Renal cortex interstitium (tissue), 11 donors: ENCODE measurements at regions not wholly inside any gene's neighbourhood (a gene's known extent, or its start where the extent isn't known, plus 50 kb on each side); places are given as distances from the start of the nearest gene placed in this dataset.
"Not testable (repeated sequence)": the region's sequence is repeated elsewhere in the genome, so short reads cannot be mapped to it uniquely, and the experiment has no call there.

Source experiments
- DNase-seq, 11 donors: peaks; one replicate each; pipeline ENCODE4 v3.0.0-alpha.2; 2013; ENCODE audit warnings: low read depth in 9 of 11, low spot score in 4 of 11; ENCODE audit errors: extremely low read depth in 1 of 11

- DNase-seq: no peak
Observed at GRCh38 chr3:86800116-86800515, 190.8 kb downstream of the VGLL3 start.

- DNase-seq: no peak
Observed at GRCh38 chr3:86797946-86798345, 193.0 kb downstream of the VGLL3 start.

- no peak for DNase-seq
Observed at GRCh38 chr3:86794361-86795065, 196.4 kb downstream of the VGLL3 start.

GRCh38 chr3:86793786-86794185 is 197.2 kb downstream of the VGLL3 start:
- no peak for DNase-seq

GRCh38 chr3:86792316-86792715 is 198.6 kb downstream of the VGLL3 start:
- DNase-seq: no peak

GRCh38 chr3:86790884-86791549 is 199.9 kb downstream of the VGLL3 start:
- no peak for DNase-seq

- no peak for DNase-seq
Observed at GRCh38 chr3:86788371-86788770, 202.6 kb downstream of the VGLL3 start.

- no peak for DNase-seq
Observed at GRCh38 chr3:86787091-86787490, 203.9 kb downstream of the VGLL3 start.

- no peak for DNase-seq
Observed at GRCh38 chr3:86785386-86785785, 205.6 kb downstream of the VGLL3 start.

GRCh38 chr3:86782866-86783265 is 208.1 kb downstream of the VGLL3 start:
- no peak for DNase-seq

- DNase-seq: no peak
Observed at GRCh38 chr3:86782286-86782685, 208.7 kb downstream of the VGLL3 start.

- DNase-seq: peak in 7 of 11 donors; percentile 4 to 22 (median 11)
Observed at GRCh38 chr3:86774082-86774691, 216.8 kb downstream of the VGLL3 start.

- no peak for DNase-seq
Observed at GRCh38 chr3:86772699-86773098, 218.2 kb downstream of the VGLL3 start.

- DNase-seq: no peak
Observed at GRCh38 chr3:86771741-86772512, 219.0 kb downstream of the VGLL3 start.

GRCh38 chr3:86766331-86766730 is 224.6 kb downstream of the VGLL3 start:
- no peak for DNase-seq

- DNase-seq: not testable (repeated sequence)
Observed at GRCh38 chr3:86757322-86758179, 233.4 kb downstream of the VGLL3 start.

GRCh38 chr3:86748015-86748414 is 242.9 kb downstream of the VGLL3 start:
- DNase-seq: no peak

- no peak for DNase-seq
Observed at GRCh38 chr3:86744051-86744450, 246.9 kb downstream of the VGLL3 start.

GRCh38 chr3:86743233-86743632 is 247.7 kb downstream of the VGLL3 start:
- DNase-seq: no peak
